ENCODE measurements at regions not wholly inside any gene's neighbourhood (a gene's known extent, or its start where the extent isn't known, plus 50 kb on each side); places are given as distances from the start of the nearest gene placed in this dataset.

- TF ChIP-seq CTCF (IDR thresholded peaks at IDR 0.05; ENCODE audit: insufficient read depth, low read depth, low read length) (no peak), EZH2 (IDR thresholded peaks at IDR 0.05; ENCODE audit: insufficient read depth, low read length) (no peak)
Measured at GRCh38 chr13:79141082-79141481, 265.0 kb downstream of the RBM26 start.

Data from astrocyte (in vitro differentiated cells and primary cell).